Heart left ventricle (tissue), 16 donors: ENCODE measurements at regions not wholly inside any gene's neighbourhood (a gene's known extent, or its start where the extent isn't known, plus 50 kb on each side); places are given as distances from the start of the nearest gene placed in this dataset.

Experiments used
- ATAC-seq, 4 donors: fragments of 200-7000 bp; cut with Tn5 transposase; one replicate each; pipeline ENCODE4 v1.9.1; 2020 to 2022; ENCODE audit warnings: moderate library complexity in 4 of 4, mild to moderate bottlenecking in 3 of 4, moderate number of reproducible peaks in 1 of 4
- DNase-seq, 5 donors: peaks; one replicate each; pipeline ENCODE4 v3.0.0-alpha.2; 2020
- H3K27ac ChIP-seq, 12 donors: fragments of 200-600 bp; sonication (generic) in 4 of 12; one replicate each; pipeline versions ENCODE4 v1.5.0 to v1.8.0; 2016 to 2022; ENCODE audit warnings: mild to moderate bottlenecking in 2 of 12
- H3K27me3 ChIP-seq, 9 donors: fragments of 200-600 bp; sonication (generic) in 2 of 9; one replicate each; pipeline versions ENCODE4 v1.5.1 to v1.8.0; 2016 to 2022; ENCODE audit warnings: mild to moderate bottlenecking in 3 of 9
- H3K36me3 ChIP-seq, 9 donors: fragments of 200-600 bp; sonication (generic) in 2 of 9; one replicate each; pipeline versions ENCODE4 v1.5.0 to v1.8.0; 2018 to 2022; ENCODE audit warnings: mild to moderate bottlenecking in 2 of 9
- H3K4me1 ChIP-seq, 12 donors: fragments of 200-600 bp; sonication (generic) in 4 of 12; one replicate each; pipeline versions ENCODE4 v1.5.0 to v1.8.0; 2016 to 2022; ENCODE audit warnings: mild to moderate bottlenecking in 3 of 12
- H3K4me3 ChIP-seq, 12 donors: fragments of 200-600 bp; sonication (generic) in 4 of 12; one replicate each; pipeline versions ENCODE4 v1.5.0 to v1.8.0; 2017 to 2022; ENCODE audit warnings: mild to moderate bottlenecking in 9 of 12, moderate library complexity in 4 of 12
- H3K9me3 ChIP-seq, 12 donors: fragments of 200-600 bp; sonication (generic) in 4 of 12; one replicate each; pipeline versions ENCODE4 v1.5.0 to v1.8.0; 2016 to 2022; ENCODE audit warnings: mild to moderate bottlenecking in 1 of 12
- POLR2A ChIP-seq, 2 donors: fragments of 450-650 bp; IDR thresholded peaks; one replicate each; pipeline ENCODE4 v1.6.1; 2017; ENCODE audit warnings: antibody characterized with exemption in 2 of 2, mild to moderate bottlenecking in 2 of 2, moderate library complexity in 2 of 2
- WGBS, 4 donors: extraction: QIAGEN DNeasy Blood & Tissue Kit in 2 of 4; methylation state at CpG; one replicate each; pipeline versions ENCODE4 v1.1.5 to v1.1.7; 2013 to 2018; 5-methylcytosine and 5-hydroxymethylcytosine counted together
- intact Hi-C, 10 donors: fragments of 100-400 bp; cut with DNase I; formaldehyde crosslinking; loops; one replicate each; pipeline versions ENCODE4 v1.11.1 to v1.14.2; 2022
- TF ChIP-seq, protein P1 (sequence below), 12 donors: fragments of 200-600 bp; sonication (generic) in 4 of 12; IDR thresholded peaks; one replicate each; pipeline versions ENCODE4 v1.5.0 to v1.8.0; 2018 to 2022; ENCODE audit warnings: antibody characterized with exemption in 12 of 12, mild to moderate bottlenecking in 5 of 12
- donor health status: ischemic (EF 13 %, LVEDD 7.1; RV severe dilation, severe dysfunction).
- donor health status: healthy with polysubstance abuse.
- donor health status: DM: no; HTN: yes; CAD: no.
- donor health status: DM: no; HTN: no; CAD: no.
- donor health status: ischemic (EF 25% LVEDD 6.9; RV normal size, moderate dysfunction).
- donor health status: ischemic (EF 25% LVEDD 5.7; RV mildly dilated, moderate dysfunction).
- donor health status: healthy.
- donor health status: DM: yes; HTN: yes; CAD: no.
- donor health status: ischemic (EF 35%, LVEDD 5.7; RV mildly dilated, moderate dysfunction).
- donor health status: nonischemic (EF 11% LVEDD 7.7; RV severe dilation, severe dysfunction).
- donor health status: DM: yes; HTN: yes; CAD: no.
- donor health status: PGD.
- donor health status: ischemic (EF 29% LVEDD 5.4; RV normal size, mild dysfunction).
- donor health status: nonischemic (EF 23%, LVEDD 6.1; RV moderate dilation, normal function).

DNA sequence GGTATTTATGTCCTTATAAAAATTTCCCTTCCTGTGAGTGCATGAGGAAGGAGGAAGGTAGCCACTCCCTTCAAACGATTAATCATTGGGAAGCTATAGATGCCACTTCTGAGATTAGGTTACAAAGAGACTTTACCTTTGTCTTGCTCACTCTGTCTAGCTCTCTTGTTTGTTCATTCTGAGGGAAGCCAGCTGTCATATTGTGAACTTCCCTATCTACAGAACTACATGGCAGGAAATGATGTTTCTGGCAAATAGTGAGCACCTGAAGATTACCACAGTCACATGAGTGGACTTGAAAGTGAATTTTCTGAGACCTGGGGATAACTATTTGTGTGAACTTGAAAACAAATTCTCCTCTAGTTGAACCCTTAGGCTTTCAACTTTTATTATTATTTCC lies 776.8 kb downstream of the CCDC85A start:
- TF ChIP-seq, protein P1, sequence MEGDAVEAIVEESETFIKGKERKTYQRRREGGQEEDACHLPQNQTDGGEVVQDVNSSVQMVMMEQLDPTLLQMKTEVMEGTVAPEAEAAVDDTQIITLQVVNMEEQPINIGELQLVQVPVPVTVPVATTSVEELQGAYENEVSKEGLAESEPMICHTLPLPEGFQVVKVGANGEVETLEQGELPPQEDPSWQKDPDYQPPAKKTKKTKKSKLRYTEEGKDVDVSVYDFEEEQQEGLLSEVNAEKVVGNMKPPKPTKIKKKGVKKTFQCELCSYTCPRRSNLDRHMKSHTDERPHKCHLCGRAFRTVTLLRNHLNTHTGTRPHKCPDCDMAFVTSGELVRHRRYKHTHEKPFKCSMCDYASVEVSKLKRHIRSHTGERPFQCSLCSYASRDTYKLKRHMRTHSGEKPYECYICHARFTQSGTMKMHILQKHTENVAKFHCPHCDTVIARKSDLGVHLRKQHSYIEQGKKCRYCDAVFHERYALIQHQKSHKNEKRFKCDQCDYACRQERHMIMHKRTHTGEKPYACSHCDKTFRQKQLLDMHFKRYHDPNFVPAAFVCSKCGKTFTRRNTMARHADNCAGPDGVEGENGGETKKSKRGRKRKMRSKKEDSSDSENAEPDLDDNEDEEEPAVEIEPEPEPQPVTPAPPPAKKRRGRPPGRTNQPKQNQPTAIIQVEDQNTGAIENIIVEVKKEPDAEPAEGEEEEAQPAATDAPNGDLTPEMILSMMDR (IDR thresholded peaks at IDR 0.05), result no peak
- no peak for TF ChIP-seq POLR2A (IDR thresholded peaks at IDR 0.05)
- Histone ChIP-seq H3K36me3 (no peaks in the 10 kb centered on the region), H3K27ac (no peak overlapping the region), H3K4me3 (no peak overlapping the region), H3K27me3 (no peaks in the 10 kb centered on the region), H3K4me1 (no peaks in the 10 kb centered on the region), H3K9me3 (peaks cover 0 to 27% (median 2%) of the 10 kb centered on the region in 12 donors)
- DNase-seq (no peak), ATAC-seq (no peak)
- WGBS, 4 donors, result 69 to 75% (median 72%) methylated on average over 1 of the region's 1 CpG
- intact Hi-C loops, result no loop called here

DNA sequence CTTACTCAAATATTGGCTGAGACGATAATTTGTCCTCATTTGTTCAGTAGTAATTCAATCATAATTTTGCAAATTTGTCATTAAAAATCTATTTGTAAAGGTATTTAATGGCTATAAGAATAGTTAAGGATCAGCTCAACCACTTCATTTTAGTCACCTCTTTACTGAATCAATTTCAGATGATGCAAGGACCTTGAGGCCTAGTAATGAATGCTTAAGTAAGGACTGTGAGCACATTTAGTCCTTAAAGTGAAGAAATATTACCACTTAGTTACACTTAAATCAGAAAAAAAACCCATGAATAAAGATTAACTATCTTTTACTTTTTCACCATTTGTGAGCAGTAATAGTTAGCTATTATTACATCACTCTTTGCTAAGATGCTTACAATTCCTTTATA lies 778.9 kb downstream of the CCDC85A start:
- Histone ChIP-seq H3K9me3 (peaks cover 0 to 23% (median 0%) of the 10 kb centered on the region in 12 donors), H3K27me3 (no peaks in the 10 kb centered on the region), H3K36me3 (no peaks in the 10 kb centered on the region), H3K4me1 (no peaks in the 10 kb centered on the region), H3K4me3 (no peak overlapping the region), H3K27ac (no peak overlapping the region)
- intact Hi-C loops, result no loop called here
- no peak for TF ChIP-seq POLR2A (IDR thresholded peaks at IDR 0.05)
- TF ChIP-seq, protein P1 (IDR thresholded peaks at IDR 0.05), result no peak
- no peak for ATAC-seq
- 90 to 97% (median 93%) methylated on average over 1 of the region's 1 CpG for WGBS, 4 donors
- no peak for DNase-seq

DNA sequence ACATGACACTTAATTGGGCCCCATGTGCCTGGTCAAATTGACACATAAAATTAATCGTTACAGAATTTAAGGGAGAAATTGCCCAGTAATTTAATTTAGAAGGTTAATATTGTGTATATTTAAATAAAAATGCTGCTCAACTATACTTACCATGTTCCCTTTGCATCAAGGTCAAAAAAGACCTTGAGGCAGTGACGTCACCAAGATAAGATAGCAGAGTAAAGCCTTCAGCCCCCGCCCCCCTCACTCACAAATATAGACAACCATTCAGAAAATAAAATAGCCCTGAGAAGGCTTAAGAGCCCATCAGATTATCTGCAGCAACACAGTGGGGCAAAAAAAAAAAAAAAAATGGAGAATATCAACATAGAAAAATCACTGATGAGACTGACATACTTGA lies 785.7 kb downstream of the CCDC85A start:
- TF ChIP-seq, protein P1 (IDR thresholded peaks at IDR 0.05), result no peak
- no peak for TF ChIP-seq POLR2A (IDR thresholded peaks at IDR 0.05)
- no peak for ATAC-seq
- 61 to 67% (median 64%) methylated on average over 3 of the region's 3 CpGs for WGBS, 4 donors
- no peak for DNase-seq
- Histone ChIP-seq H3K27me3 (no peaks in the 10 kb centered on the region), H3K9me3 (peaks cover 0 to 10% (median 0%) of the 10 kb centered on the region in 12 donors), H3K27ac (no peak overlapping the region), H3K36me3 (no peaks in the 10 kb centered on the region), H3K4me3 (no peak overlapping the region), H3K4me1 (no peaks in the 10 kb centered on the region)
- intact Hi-C loops, result no loop called here

DNA sequence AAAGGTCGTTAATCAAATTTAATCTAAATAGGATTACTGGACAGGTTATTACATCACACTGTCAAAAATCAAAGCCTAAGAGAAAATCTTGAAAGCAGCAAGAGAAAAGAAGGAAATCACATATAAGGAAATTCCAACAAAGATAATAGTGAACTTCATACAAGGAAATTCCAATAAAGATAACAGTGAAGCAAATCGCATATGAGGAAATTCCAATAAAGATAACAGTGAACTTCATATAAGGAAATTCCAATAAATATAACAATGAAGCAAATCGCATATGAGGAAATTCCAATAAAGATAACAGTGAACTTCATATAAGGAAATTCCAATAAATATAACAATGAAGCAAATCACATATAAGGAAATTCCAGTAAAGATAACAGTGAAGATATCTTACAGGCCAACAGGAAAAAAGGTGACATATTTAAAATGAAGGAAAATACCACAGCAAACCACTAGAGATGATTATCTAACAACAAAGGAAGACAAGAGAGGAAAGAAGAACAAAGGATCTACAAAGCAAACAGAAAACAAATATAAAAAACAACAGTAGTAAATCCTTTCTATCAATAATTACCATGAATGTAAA lies 787.7 kb downstream of the CCDC85A start:
- TF ChIP-seq, protein P1 (IDR thresholded peaks at IDR 0.05), result no peak
- no peak for TF ChIP-seq POLR2A (IDR thresholded peaks at IDR 0.05)
- H3K4me1 ChIP-seq, result no peaks in the 10 kb centered on the region
- H3K36me3 ChIP-seq, result no peaks in the 10 kb centered on the region
- ATAC-seq (no peak), DNase-seq (no peak)
- intact Hi-C loops, result no loop called here
- H3K27ac ChIP-seq, result no peak overlapping the region
- no peak overlapping the region for H3K4me3 ChIP-seq
- no peaks in the 10 kb centered on the region for H3K27me3 ChIP-seq
- WGBS, 4 donors, result 47 to 58% (median 49%) methylated on average over 3 of the region's 3 CpGs
- H3K9me3 ChIP-seq, result peaks cover 0 to 10% (median 0%) of the 10 kb centered on the region in 12 donors
